ENCODE measurements at regions not wholly inside any gene's neighbourhood (a gene's known extent, or its start where the extent isn't known, plus 50 kb on each side); places are given as distances from the start of the nearest gene placed in this dataset.

- FAIRE-seq = no peak
- no peak for DNase-seq (ENCODE audit: insufficient read length, low spot score)
- TF ChIP-seq POLR2A (IDR thresholded peaks at IDR 0.05; ENCODE audit: low read depth, low read length) = no peak
Measured at GRCh38 chrX:39336671-39337311, 535.5 kb downstream of the MID1IP1 start.

- DNase-seq (ENCODE audit: insufficient read length, low spot score) (no peak), FAIRE-seq (no peak)
- TF ChIP-seq POLR2A (IDR thresholded peaks at IDR 0.05; ENCODE audit: low read depth, low read length) = no peak
Measured at GRCh38 chrX:39337451-39337850, 536.2 kb downstream of the MID1IP1 start.

GRCh38 chrX:39338583-39338982 lies 537.3 kb downstream of the MID1IP1 start:
- FAIRE-seq (no peak), DNase-seq (ENCODE audit: insufficient read length, low spot score) (no peak)
- no peak for TF ChIP-seq POLR2A (IDR thresholded peaks at IDR 0.05; ENCODE audit: low read depth, low read length)

- no peak for TF ChIP-seq POLR2A (IDR thresholded peaks at IDR 0.05; ENCODE audit: low read depth, low read length)
- FAIRE-seq (no peak), DNase-seq (ENCODE audit: insufficient read length, low spot score) (no peak)
Measured at GRCh38 chrX:39356119-39356807, 555.0 kb downstream of the MID1IP1 start.

GRCh38 chrX:39360101-39360500 lies 558.8 kb downstream of the MID1IP1 start:
- no peak for TF ChIP-seq POLR2A (IDR thresholded peaks at IDR 0.05; ENCODE audit: low read depth, low read length)
- FAIRE-seq (no peak), DNase-seq (ENCODE audit: insufficient read length, low spot score) (no peak)

- FAIRE-seq (no peak), DNase-seq (ENCODE audit: insufficient read length, low spot score) (no peak)
- no peak for TF ChIP-seq POLR2A (IDR thresholded peaks at IDR 0.05; ENCODE audit: low read depth, low read length)
Measured at GRCh38 chrX:39361736-39362135, 560.5 kb downstream of the MID1IP1 start.

GRCh38 chrX:39367416-39367815 lies 566.2 kb downstream of the MID1IP1 start:
- TF ChIP-seq POLR2A (IDR thresholded peaks at IDR 0.05; ENCODE audit: low read depth, low read length) = no peak
- FAIRE-seq = no peak
- DNase-seq (ENCODE audit: insufficient read length, low spot score) = no peak

- no peak for TF ChIP-seq POLR2A (IDR thresholded peaks at IDR 0.05; ENCODE audit: low read depth, low read length)
- DNase-seq (ENCODE audit: insufficient read length, low spot score) = no peak
- FAIRE-seq = no peak
Measured at GRCh38 chrX:39372115-39372514, 570.9 kb downstream of the MID1IP1 start.

- no peak for TF ChIP-seq POLR2A (IDR thresholded peaks at IDR 0.05; ENCODE audit: low read depth, low read length)
- DNase-seq (ENCODE audit: insufficient read length, low spot score) (no peak), FAIRE-seq (no peak)
Measured at GRCh38 chrX:39377157-39377556, 575.9 kb downstream of the MID1IP1 start.

- DNase-seq (ENCODE audit: insufficient read length, low spot score) (no peak), FAIRE-seq (no peak)
- TF ChIP-seq POLR2A (IDR thresholded peaks at IDR 0.05; ENCODE audit: low read depth, low read length) = no peak
Measured at GRCh38 chrX:39377773-39378172, 576.5 kb downstream of the MID1IP1 start.

GRCh38 chrX:39381422-39381821 lies 580.2 kb downstream of the MID1IP1 start:
- TF ChIP-seq POLR2A (IDR thresholded peaks at IDR 0.05; ENCODE audit: low read depth, low read length) = no peak
- FAIRE-seq (no peak), DNase-seq (ENCODE audit: insufficient read length, low spot score) (no peak)

- no peak for DNase-seq (ENCODE audit: insufficient read length, low spot score)
- no peak for FAIRE-seq
- TF ChIP-seq POLR2A (IDR thresholded peaks at IDR 0.05; ENCODE audit: low read depth, low read length) = no peak
Measured at GRCh38 chrX:39384996-39385395, 583.7 kb downstream of the MID1IP1 start.

GRCh38 chrX:39388730-39389129 lies 587.5 kb downstream of the MID1IP1 start:
- TF ChIP-seq POLR2A (IDR thresholded peaks at IDR 0.05; ENCODE audit: low read depth, low read length) = no peak
- DNase-seq (ENCODE audit: insufficient read length, low spot score) (no peak), FAIRE-seq (no peak)

GRCh38 chrX:39396358-39396995 lies 595.2 kb downstream of the MID1IP1 start:
- DNase-seq (ENCODE audit: insufficient read length, low spot score) (no peak), FAIRE-seq (no peak)
- TF ChIP-seq POLR2A (IDR thresholded peaks at IDR 0.05; ENCODE audit: low read depth, low read length) = no peak
